Thyroid gland (tissue), 4 donors: ENCODE measurements at regions not wholly inside any gene's neighbourhood (a gene's known extent, or its start where the extent isn't known, plus 50 kb on each side); places are given as distances from the start of the nearest gene placed in this dataset.
"Not testable (repeated sequence)": the region's sequence is repeated elsewhere in the genome, so short reads cannot be mapped to it uniquely, and the experiment has no call there.

Experiments
- DNase-seq, 2 donors: peaks; one replicate each; pipeline ENCODE4 v3.0.0-alpha.2; 2019
- H3K27ac ChIP-seq, 3 donors: fragments of 200-600 bp; sonication (generic); 1 replicate in 2 of 3; 2 replicates in 1 of 3; pipeline ENCODE4 v1.5.1; 2016 to 2019; ENCODE audit warnings: mild to moderate bottlenecking in 1 of 3, moderate library complexity in 1 of 3
- H3K27me3 ChIP-seq: fragments of 200-600 bp; sonication (generic); one replicate; pipeline ENCODE4 v1.5.1; 2019
- H3K36me3 ChIP-seq, 2 donors: fragments of 200-600 bp; sonication (generic); one replicate each; pipeline ENCODE4 v1.5.1; 2016 to 2019
- H3K4me1 ChIP-seq, 2 donors: fragments of 200-600 bp; sonication (generic); one replicate each; pipeline ENCODE4 v1.5.1; 2017 to 2019
- H3K4me3 ChIP-seq, 3 donors: fragments of 200-600 bp; sonication (generic); replicated peaks in 1 of 3; 1 replicate in 2 of 3; 2 replicates in 1 of 3; pipeline ENCODE4 v1.5.1; 2016; ENCODE audit warnings: mild to moderate bottlenecking in 1 of 3
- H3K9me3 ChIP-seq: fragments of 200-600 bp; sonication (generic); one replicate; pipeline ENCODE4 v1.5.1; 2017
- CTCF ChIP-seq, 6 experiments: fragments of 200-600 bp in 3 of 6; fragments of 450-650 bp in 3 of 6; sonication (generic) in 3 of 6; IDR thresholded peaks; one replicate each; pipeline ENCODE4 v1.5.1; 2016 to 2019; ENCODE audit warnings: antibody characterized with exemption in 6 of 6, mild to moderate bottlenecking in 2 of 6, inconsistent platforms in 1 of 6, moderate library complexity in 1 of 6
- POLR2A ChIP-seq, 2 donors: fragments of 450-650 bp; IDR thresholded peaks; one replicate each; pipeline ENCODE4 v1.6.1; 2017; ENCODE audit warnings: antibody characterized with exemption in 2 of 2, mild to moderate bottlenecking in 2 of 2, moderate library complexity in 1 of 2
- WGBS, 2 donors: methylation state at CpG; one replicate each; pipeline ENCODE4 v1.1.5; 2017; 5-methylcytosine and 5-hydroxymethylcytosine counted together
- intact Hi-C: fragments of 100-400 bp; cut with DNase I; formaldehyde crosslinking; loops from one replicate; pipeline ENCODE4 v1.15.1; 2023

- H3K4me1 ChIP-seq = no peaks in the 10 kb centered on the region
- no peaks in the 10 kb centered on the region for H3K9me3 ChIP-seq
- 73 to 81% methylated on average over 1 of the region's 1 CpG for WGBS, 2 donors
- no peak overlapping the region for H3K4me3 ChIP-seq
- TF ChIP-seq POLR2A (IDR thresholded peaks at IDR 0.05) = no peak
- TF ChIP-seq CTCF (IDR thresholded peaks at IDR 0.05) = no peak
- no peaks in the 10 kb centered on the region for H3K36me3 ChIP-seq
- peaks cover 5% of the 10 kb centered on the region for H3K27me3 ChIP-seq
- intact Hi-C loops = no loop called here
- no peak for DNase-seq
- H3K27ac ChIP-seq = no peak overlapping the region
Observed at GRCh38 chrX:35374116-35374515, 424.0 kb upstream of the MAGEB16 start.

GRCh38 chrX:35380808-35381700, 417.1 kb upstream of the MAGEB16 start:
- H3K4me1 ChIP-seq = no peaks in the 10 kb centered on the region
- H3K27ac ChIP-seq = no peak overlapping the region
- peaks cover 5% of the 10 kb centered on the region for H3K27me3 ChIP-seq
- H3K4me3 ChIP-seq = no peak overlapping the region
- H3K9me3 ChIP-seq = no peaks in the 10 kb centered on the region
- DNase-seq = peak in 1 of 2 donors; percentile 2
- no peak for TF ChIP-seq POLR2A (IDR thresholded peaks at IDR 0.05)
- peak in 5 of 6 experiments; percentile 27 to 54 (median 44) for TF ChIP-seq CTCF (IDR thresholded peaks at IDR 0.05)
- H3K36me3 ChIP-seq = no peaks in the 10 kb centered on the region
- WGBS, 2 donors = 79 to 87% methylated on average over 5 to 6 of the region's 6 CpGs
- intact Hi-C loops = no loop called here

GRCh38 chrX:35381709-35382108, 416.4 kb upstream of the MAGEB16 start:
- H3K27ac ChIP-seq, DNase-seq, H3K27me3 ChIP-seq, H3K4me3 ChIP-seq, H3K9me3 ChIP-seq, H3K36me3 ChIP-seq, intact Hi-C loops, H3K4me1 ChIP-seq: not testable (repeated sequence)
- WGBS, 2 donors = 81 to 93% methylated on average over 3 of the region's 3 CpGs

- DNase-seq = no peak
- no peaks in the 10 kb centered on the region for H3K9me3 ChIP-seq
- intact Hi-C loops = no loop called here
- no peaks in the 10 kb centered on the region for H3K4me1 ChIP-seq
- no peaks in the 10 kb centered on the region for H3K27me3 ChIP-seq
- TF ChIP-seq POLR2A (IDR thresholded peaks at IDR 0.05) = no peak
- no peak for TF ChIP-seq CTCF (IDR thresholded peaks at IDR 0.05)
- H3K4me3 ChIP-seq = no peak overlapping the region
- WGBS, 2 donors = 40 to 43% methylated on average over 1 of the region's 4 CpGs
- H3K36me3 ChIP-seq = no peaks in the 10 kb centered on the region
- no peak overlapping the region for H3K27ac ChIP-seq
Observed at GRCh38 chrX:35382966-35383365, 415.2 kb upstream of the MAGEB16 start.

- no peak for DNase-seq
- Histone ChIP-seq H3K27ac (no peak overlapping the region), H3K4me1 (no peaks in the 10 kb centered on the region), H3K4me3 (no peak overlapping the region), H3K9me3 (no peaks in the 10 kb centered on the region), H3K27me3 (no peaks in the 10 kb centered on the region), H3K36me3 (no peaks in the 10 kb centered on the region)
- intact Hi-C loops = no loop called here
- WGBS, 2 donors = 80 to 93% methylated on average over 2 of the region's 2 CpGs
- TF ChIP-seq CTCF (IDR thresholded peaks at IDR 0.05) (no peak), POLR2A (IDR thresholded peaks at IDR 0.05) (no peak)
Observed at GRCh38 chrX:35392232-35392631, 405.9 kb upstream of the MAGEB16 start.
